Embryonic facial prominence (tissue), 1 donor: ENCODE measurements at regions not wholly inside any gene's neighbourhood (a gene's known extent, or its start where the extent isn't known, plus 50 kb on each side); places are given as distances from the start of the nearest gene placed in this dataset.

ENCODE experiments used
- DNase-seq: peaks from one replicate; pipeline ENCODE4 v3.0.0-alpha.2; 2016; ENCODE audit errors: extremely low spot score

GRCh38 chr2:128437204-128437565 is 118.5 kb upstream of the HS6ST1 start:
- DNase-seq: no peak

DNA sequence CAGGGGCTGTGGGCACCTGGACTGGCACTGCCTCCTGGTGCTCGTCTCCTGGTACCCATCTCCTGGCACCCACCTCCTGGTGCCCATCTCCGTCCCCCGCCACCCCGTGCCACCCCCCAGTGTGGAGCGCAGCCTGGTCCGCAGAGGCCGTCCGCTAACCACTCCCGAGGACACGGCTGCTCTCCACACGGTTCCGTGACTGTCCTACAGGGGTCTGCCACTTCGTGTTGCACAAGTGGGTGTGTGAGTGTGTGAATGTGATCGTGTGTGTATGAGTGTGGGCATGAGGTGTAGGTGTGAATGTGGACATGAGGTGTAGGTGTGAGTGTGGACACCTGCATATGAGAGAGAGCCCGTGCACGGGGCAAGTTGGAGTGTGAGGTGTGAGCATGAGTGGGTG is 119.4 kb upstream of the HS6ST1 start:
- no peak for DNase-seq

DNA sequence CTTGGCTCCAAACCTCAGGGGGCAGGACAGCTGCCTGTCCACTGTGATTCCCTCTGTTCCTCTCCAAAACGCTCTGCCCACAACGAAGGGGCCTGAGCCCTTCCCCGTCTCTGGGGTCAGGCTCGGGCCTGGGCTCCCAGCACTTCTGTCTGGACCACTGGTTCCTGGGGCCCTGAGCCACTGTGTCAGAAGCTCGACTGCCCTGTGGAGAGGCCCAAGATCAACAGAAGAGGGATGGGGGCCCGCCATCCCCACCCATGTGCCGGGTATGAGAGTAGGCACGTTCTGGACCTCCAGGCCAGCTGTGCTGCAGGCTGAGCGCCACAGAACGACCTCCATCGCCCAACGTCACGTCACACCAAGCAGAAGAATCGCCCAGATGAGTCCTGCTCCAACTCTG is 119.9 kb upstream of the HS6ST1 start:
- no peak for DNase-seq

DNA sequence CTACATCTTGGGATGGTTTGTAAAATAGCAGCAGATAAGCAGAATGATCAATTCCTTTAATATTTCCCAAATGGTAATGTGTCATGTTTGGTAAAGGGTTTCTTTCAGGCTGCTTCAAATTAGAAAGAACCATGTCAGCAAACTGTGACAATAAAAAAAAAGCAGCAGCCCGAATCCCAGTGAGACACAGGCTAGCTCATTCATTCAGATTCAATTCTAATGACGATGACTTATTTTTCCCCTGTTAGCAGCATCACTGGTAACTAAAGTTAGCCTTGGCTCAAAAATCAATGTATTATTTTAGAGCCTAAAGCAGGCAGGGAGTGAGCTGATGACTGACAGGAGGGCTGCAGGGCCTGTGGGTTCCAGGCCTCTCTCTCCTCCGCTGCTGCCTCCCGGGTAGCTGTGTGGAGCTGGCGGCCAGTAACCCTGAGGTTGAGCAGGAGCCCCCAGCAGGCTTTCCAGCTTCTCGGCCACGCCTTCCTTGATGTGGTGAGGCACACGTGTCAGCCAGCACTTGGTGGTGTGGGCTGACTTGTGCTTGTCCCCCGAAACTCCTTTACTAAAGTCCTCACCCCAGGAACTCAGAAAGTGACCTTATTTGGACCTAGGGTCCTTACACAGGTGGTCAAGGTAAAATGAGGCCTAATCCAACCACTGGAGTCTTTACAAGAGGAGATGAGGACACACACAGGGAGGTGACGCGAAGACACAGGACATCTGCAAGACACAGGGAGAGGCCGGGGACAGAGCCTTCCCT is 120.5 kb upstream of the HS6ST1 start:
- no peak for DNase-seq

GRCh38 chr2:128439791-128440665 is 121.4 kb upstream of the HS6ST1 start:
- no peak for DNase-seq

DNA sequence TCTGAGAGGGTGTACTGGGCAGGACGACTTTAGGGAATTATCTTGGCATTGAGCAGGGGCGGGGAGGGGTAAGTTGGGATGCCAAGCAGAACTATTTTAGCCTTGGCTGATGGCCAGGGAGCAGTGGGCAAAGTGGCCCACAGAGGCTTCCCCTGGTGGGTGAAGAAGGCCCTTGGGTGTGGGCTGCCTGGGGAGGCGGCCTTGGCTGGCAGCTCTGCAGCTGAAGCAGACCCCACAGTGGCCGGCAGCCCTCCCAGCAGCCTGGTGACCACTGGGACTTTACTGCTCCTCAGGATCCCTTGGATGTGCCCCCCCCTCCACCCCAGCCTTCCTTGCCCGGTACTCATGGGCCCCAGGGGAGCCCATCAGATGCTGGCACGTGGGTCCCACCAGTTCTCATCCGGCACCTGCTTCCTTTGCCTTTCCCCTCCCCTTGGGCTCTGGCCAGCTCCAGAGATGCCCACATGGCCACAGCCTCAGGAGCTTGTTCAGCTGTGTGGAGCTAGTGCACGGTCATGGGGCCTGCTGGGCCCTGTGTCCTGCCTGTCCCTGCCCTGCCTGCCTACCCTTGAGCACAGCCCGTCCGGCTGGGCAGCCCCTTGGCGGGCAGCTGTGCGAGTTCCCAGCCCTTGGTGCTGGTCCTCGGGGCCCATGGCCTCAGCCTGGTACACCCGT is 122.1 kb upstream of the HS6ST1 start:
- no peak for DNase-seq

DNA sequence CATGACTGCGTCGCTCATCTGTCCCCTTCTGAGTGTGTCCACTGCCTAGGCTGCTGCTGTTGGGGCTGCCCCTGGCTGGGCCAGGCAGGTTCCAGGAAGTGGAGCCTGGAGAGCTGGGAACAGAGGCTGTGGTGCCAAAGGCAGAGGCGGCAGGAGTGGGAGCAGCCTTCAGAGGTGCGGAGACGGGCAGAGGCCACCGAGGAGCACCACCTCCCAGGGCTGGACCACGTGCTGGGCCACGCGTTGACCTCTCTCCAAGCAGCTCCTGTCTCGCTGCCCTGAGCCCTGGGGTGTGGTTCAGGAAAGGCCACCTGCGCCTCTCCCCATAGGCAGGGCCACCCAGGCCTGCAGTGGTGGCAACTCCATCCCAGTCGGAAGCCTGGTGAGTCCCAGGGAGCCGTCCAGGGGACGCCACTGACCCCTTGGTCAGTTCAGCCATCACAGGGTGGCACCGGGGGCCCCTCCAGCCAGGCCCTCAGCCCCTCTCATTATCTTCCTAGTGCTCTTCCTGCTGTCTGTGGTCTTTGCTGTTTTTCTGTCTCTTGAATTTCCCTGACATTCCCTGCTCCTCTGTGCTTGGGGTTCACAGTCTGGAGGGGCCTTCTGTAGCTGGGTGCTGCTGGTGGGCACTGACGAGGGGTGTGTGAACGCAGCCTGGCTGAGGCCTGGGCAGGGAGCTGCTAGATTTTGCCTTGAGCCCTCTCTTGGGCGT is 122.8 kb upstream of the HS6ST1 start:
- no peak for DNase-seq

- DNase-seq: no peak
Observed at GRCh38 chr2:128442053-128442751, 123.5 kb upstream of the HS6ST1 start.

DNA sequence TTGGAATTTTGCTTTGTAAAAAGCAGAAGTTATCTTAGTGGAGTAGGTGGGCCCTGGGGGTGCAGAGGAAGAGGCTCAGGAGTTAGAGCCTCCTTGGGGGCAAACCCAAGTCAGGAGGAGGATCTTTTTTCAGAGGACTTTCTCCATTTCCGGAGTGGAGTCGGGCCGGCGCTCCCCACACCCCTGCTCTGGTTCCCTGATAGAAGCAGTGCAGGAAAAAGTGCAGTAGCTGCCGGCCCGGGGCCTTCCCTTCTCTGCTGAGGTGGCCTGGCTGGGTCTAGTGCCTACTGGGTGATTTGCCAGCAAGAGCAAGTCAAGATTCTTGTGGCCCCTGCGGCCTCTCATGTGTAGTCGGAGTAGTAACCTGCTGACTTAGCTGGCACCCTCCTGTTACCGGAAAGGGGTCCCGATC is 124.2 kb upstream of the HS6ST1 start:
- DNase-seq: no peak

DNA sequence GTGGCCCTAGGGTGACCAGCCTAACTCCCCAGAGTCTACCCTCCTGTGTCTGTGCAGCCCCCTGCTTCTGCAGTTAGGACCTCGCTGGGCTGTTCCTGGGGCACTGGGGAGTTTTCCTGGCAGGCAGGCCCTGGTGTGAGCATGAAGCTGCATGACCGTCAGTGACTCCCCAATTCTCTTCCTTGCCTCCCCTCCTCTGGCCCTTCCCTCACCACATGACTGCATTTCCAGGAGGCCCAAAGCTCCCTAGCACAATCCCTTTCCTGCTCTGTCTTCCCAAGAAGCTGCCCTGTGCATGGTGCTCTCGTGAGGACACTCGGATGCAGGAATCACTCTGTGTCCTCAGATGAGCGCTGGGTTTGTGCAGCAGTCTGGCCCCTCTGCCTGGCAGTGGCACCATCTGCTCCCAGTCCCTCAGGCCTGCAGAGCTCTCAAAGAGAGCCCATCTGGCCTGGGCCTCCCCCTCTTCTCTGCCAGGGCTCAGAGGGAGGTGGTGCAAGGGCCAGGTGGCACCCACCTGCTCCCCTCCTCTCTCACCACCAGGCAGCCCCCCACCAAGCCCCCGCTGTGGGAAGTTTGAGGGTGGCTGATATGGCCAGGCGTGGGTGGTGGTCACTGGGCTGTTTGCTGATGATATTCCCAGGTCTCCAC is 125.6 kb upstream of the HS6ST1 start:
- no peak for DNase-seq

DNA sequence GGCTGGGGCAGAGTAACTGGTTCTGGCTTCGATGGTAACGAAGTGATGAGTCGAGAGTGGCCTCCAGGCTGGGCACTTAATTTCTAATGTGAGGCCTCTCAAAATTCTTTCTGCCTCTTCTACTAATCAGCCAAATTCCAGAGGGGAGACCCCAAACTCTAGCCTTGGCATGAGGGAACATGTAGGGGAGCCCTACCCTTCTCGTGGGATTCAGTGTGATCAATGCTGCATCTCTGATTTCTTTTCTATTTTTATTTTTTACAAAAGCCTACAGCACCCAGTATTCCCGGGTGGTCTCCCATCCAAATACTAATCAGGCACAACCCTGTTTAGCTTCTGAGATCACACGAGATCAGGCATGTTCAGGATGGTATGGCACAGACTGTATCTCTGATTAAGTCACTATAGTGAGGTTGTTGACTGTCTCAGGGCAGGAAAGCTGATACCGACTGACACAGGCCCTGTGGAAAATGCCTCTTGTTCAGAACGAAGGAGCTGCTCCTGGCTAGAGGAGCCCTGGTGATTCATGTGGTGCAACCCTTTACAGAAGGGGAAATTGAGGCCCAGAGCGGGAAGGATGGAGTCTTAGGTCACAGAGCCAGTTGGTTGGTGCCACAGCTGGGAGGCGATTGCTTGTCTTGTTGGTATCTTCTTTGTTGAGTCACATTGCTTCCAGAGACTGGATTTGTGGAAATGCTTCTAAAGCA is 126.3 kb upstream of the HS6ST1 start:
- DNase-seq: no peak

DNA sequence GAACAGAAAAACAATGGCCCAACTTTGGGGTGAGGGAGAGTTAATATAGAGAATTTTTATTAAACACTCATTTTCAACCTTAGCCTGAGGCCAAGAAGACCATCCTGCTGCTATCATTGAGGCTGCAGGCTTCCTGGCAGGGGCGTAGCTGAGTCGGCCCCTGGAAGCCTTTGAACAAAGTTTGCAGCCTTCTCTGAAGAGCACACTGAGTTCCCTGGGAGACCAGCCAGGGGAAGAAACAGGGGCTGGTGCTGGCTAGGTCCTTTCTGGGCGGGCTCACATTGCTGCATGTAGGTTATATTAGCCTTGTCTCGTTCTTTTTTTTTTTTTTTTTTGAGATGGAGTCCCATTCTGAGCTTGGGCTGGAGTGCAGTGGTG is 126.8 kb upstream of the HS6ST1 start:
- no peak for DNase-seq

DNA sequence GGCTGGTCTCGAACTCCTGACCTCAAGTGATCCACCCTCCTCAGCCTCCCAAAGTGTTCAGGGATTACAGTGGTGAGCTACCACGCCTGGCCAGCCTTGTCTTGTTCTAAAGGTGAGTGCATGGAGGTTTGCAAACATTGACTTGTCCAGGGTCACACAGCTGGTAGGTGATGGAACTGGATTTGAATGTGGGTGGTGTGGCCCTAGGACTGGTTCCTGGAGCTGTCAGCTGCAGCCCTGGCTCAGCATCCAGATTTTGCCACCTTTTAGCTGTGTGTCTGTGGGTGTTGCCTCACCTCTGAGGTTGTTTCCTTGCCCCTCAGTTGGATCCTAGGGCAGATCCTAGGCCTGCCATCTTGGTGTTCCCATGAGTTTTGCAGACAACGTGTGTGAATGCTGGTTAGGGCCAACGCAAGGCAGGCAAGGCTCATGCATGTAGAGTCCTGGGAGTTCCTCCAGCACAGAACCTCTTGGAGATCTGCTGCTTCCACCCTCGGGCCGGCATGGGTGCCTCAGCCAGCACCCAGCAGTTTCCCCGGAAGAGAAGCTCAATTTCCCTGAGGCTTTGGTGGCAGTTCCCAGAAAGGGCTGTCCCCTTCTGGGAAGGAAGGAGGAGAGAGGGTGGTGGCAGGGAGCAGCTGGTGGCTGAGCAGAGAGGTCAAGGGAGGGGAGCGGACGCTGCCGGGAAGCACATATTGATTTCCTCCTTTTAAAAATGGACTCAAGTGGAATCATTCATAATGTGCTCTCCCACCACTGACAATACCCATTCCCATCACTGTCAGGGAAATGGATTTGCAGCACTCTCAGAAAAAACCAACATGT is 127.6 kb upstream of the HS6ST1 start:
- no peak for DNase-seq

- no peak for DNase-seq
Observed at GRCh38 chr2:128446874-128447537, 128.3 kb upstream of the HS6ST1 start.

DNA sequence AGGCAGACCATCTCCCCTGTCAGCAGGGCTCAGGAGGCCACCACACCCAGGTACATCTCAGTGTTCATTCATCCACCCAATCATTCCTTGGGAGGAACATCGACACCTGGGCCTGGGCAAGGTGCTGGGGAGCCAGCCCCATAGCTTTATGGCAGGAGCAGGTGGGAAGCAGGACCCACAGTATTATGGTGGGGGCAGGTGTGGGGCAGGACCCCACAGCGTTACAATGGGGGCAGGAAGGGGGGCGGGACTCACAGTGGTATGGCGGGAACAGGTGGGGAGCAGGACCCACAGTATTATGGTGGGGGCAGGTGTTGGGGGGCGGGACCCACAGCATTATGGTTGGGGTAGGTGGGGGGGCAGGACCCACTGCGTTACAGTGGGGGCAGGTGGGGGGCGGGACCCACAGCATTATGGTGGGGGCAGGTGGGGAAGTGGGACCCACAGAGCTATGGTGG is 128.9 kb upstream of the HS6ST1 start:
- DNase-seq: no peak

GRCh38 chr2:128448331-128449225 is 129.9 kb upstream of the HS6ST1 start:
- no peak for DNase-seq

- DNase-seq: no peak
Observed at GRCh38 chr2:128449226-128450061, 130.8 kb upstream of the HS6ST1 start.
